OCI-LY7 (cell line): ENCODE measurements at regions not wholly inside any gene's neighbourhood (a gene's known extent, or its start where the extent isn't known, plus 50 kb on each side); places are given as distances from the start of the nearest gene placed in this dataset.

ENCODE experiments used
- EZH2phosphoT487 ChIP-seq: fragments of 200-600 bp; sonication (generic); IDR thresholded peaks from 2 replicates; pipeline ENCODE4 v1.6.1; 2018; ENCODE audit warnings: low read depth, borderline replicate concordance, mild to moderate bottlenecking, mixed run types, antibody characterized with exemption, low read length, moderate library complexity, mixed read lengths
- TF ChIP-seq, protein P1 (sequence below): fragments of 200-600 bp; sonication (generic); conservative IDR thresholded peaks from 2 replicates; pipeline ENCODE4 v1.5.1; 2014; ENCODE audit warnings: mild to moderate bottlenecking, antibody characterized with exemption, low read length, moderate library complexity, mixed read lengths

DNA sequence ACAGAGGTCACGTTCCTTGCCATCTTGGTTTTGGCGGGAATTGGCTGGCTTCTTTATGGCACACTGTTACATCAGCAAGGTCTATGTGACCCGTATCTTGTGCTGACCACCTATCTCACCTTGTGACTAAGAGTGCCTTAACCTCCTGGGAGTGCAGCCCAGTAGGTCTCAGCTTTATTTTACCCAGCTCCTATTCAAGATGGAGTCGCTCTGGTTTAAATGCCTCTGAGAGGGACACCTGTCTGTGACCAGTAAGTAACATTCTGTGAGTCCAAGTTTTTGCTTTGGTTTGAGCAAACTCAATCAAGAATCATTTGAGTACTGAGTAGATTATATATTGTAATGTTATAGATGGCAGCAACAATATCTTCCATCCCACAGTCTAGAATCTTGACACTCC lies 85.0 kb downstream of the BMP2 start:
- TF ChIP-seq, protein P1, sequence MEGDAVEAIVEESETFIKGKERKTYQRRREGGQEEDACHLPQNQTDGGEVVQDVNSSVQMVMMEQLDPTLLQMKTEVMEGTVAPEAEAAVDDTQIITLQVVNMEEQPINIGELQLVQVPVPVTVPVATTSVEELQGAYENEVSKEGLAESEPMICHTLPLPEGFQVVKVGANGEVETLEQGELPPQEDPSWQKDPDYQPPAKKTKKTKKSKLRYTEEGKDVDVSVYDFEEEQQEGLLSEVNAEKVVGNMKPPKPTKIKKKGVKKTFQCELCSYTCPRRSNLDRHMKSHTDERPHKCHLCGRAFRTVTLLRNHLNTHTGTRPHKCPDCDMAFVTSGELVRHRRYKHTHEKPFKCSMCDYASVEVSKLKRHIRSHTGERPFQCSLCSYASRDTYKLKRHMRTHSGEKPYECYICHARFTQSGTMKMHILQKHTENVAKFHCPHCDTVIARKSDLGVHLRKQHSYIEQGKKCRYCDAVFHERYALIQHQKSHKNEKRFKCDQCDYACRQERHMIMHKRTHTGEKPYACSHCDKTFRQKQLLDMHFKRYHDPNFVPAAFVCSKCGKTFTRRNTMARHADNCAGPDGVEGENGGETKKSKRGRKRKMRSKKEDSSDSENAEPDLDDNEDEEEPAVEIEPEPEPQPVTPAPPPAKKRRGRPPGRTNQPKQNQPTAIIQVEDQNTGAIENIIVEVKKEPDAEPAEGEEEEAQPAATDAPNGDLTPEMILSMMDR: no peak
- TF ChIP-seq EZH2phosphoT487: no peak
